ENCODE measurements at regions not wholly inside any gene's neighbourhood (a gene's known extent, or its start where the extent isn't known, plus 50 kb on each side); places are given as distances from the start of the nearest gene placed in this dataset.

GRCh38 chr16:61540216-61540615, 496.0 kb downstream of the CDH8 start:
- Histone ChIP-seq H3K27me3 (no peaks in the 10 kb centered on the region), H3K27ac (no peak overlapping the region), H3K4me1 (no peaks in the 10 kb centered on the region), H3K9me3 (no peaks in the 10 kb centered on the region), H3K36me3 (no peaks in the 10 kb centered on the region), H3K4me3 (no peak overlapping the region)
- no peak for ATAC-seq (ENCODE audit: low FRiP score in 2 of 2)
- no peak for DNase-seq
- TF ChIP-seq EP300 (IDR thresholded peaks at IDR 0.05) = no peak
- no peak for TF ChIP-seq POLR2A (IDR thresholded peaks at IDR 0.05)
- no peak for TF ChIP-seq CTCF (IDR thresholded peaks at IDR 0.05)
- no peak for TF ChIP-seq POLR2AphosphoS5 (IDR thresholded peaks at IDR 0.05)
- WGBS, 2 donors = 64 to 79% methylated on average over 3 of the region's 3 CpGs

DNA sequence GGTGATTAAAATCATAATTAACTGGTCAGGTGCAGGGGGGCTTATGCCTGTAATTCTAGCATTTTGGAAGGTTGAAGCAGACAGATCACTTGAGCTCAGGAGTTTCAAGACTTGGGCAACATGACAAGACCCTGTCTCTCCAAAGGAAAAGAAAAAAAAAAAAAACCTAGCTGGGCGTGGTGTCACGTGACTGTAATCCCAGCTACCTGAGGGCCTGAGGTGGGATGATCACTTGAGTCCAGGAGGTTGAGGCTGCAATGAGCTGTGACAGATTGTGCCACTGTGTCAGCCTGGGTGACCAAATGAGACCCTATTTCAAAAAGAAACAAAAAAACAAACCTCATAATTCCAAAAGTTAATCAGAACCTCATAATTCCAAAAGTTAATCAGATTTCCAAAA, 505.5 kb downstream of the CDH8 start:
- no peaks in the 10 kb centered on the region for H3K4me1 ChIP-seq
- no peak for TF ChIP-seq EP300 (IDR thresholded peaks at IDR 0.05)
- no peak for TF ChIP-seq POLR2AphosphoS5 (IDR thresholded peaks at IDR 0.05)
- TF ChIP-seq CTCF (IDR thresholded peaks at IDR 0.05) = no peak
- no peak for TF ChIP-seq POLR2A (IDR thresholded peaks at IDR 0.05)
- H3K27ac ChIP-seq = no peak overlapping the region
- no peaks in the 10 kb centered on the region for H3K36me3 ChIP-seq
- ATAC-seq (ENCODE audit: low FRiP score in 2 of 2) (no peak), DNase-seq (no peak)
- H3K9me3 ChIP-seq = no peaks in the 10 kb centered on the region
- H3K4me3 ChIP-seq = no peak overlapping the region
- 81 to 91% methylated on average over 2 of the region's 2 CpGs for WGBS, 2 donors
- H3K27me3 ChIP-seq = no peaks in the 10 kb centered on the region

- H3K9me3 ChIP-seq = no peaks in the 10 kb centered on the region
- 51 to 77% methylated on average over 2 of the region's 2 CpGs for WGBS, 2 donors
- no peak overlapping the region for H3K27ac ChIP-seq
- H3K36me3 ChIP-seq = no peaks in the 10 kb centered on the region
- no peaks in the 10 kb centered on the region for H3K4me1 ChIP-seq
- TF ChIP-seq CTCF (IDR thresholded peaks at IDR 0.05) (no peak), POLR2A (IDR thresholded peaks at IDR 0.05) (no peak), EP300 (IDR thresholded peaks at IDR 0.05) (no peak), POLR2AphosphoS5 (IDR thresholded peaks at IDR 0.05) (no peak)
- DNase-seq (no peak), ATAC-seq (ENCODE audit: low FRiP score in 2 of 2) (no peak)
- H3K4me3 ChIP-seq = no peak overlapping the region
- no peaks in the 10 kb centered on the region for H3K27me3 ChIP-seq
Measured at GRCh38 chr16:61500851-61501250, 535.4 kb downstream of the CDH8 start.

DNA sequence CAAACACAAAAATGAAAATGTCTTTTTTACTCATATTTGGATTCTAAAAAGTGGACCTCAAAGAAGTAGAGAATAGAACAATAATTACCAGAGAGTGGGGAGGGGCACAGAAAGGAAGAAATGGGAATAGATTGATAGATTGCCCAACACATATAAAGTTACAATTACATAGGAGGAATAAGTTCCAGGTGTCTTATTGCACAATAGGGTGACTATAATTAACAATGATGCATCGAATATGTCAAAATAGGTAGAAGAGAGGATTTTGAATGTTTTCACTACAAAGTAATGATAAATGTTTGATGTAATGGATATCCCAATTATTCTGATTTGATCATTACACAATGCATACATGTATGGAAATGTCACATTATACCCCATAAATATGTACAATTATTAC, 556.0 kb downstream of the CDH8 start:
- no peak for ATAC-seq (ENCODE audit: low FRiP score in 2 of 2)
- Histone ChIP-seq H3K27ac (no peak overlapping the region), H3K4me3 (no peak overlapping the region), H3K27me3 (no peaks in the 10 kb centered on the region), H3K9me3 (no peaks in the 10 kb centered on the region), H3K4me1 (no peaks in the 10 kb centered on the region), H3K36me3 (no peaks in the 10 kb centered on the region)
- TF ChIP-seq EP300 (IDR thresholded peaks at IDR 0.05) (no peak), POLR2A (IDR thresholded peaks at IDR 0.05) (no peak), CTCF (IDR thresholded peaks at IDR 0.05) (no peak), POLR2AphosphoS5 (IDR thresholded peaks at IDR 0.05) (no peak)
- WGBS, 2 donors = 88 to 97% methylated on average over 1 of the region's 1 CpG
- DNase-seq = no peak

DNA sequence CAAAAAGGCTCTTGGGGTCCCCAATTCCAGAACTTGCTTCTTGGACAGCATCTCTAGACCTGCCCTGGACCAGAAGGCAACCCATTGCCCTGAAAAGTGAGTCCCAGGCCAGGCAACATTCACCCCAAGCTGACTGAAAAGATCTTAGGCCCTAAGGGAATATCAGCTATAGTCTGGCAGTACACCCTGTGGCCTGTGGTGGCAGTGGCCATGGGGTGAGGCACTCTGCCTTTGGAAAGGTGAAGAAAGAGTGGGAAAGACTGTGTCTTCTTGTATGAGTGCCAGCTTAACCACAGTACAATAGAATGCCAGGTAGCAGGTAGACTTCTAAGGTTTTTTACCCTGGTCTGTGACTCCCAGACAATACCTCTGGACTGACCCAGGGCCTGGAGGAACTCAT, 564.5 kb downstream of the CDH8 start:
- TF ChIP-seq EP300 (IDR thresholded peaks at IDR 0.05) = no peak
- Histone ChIP-seq H3K27ac (no peak overlapping the region), H3K4me3 (no peak overlapping the region), H3K9me3 (peaks cover 0 to 18% (median 0%) of the 10 kb centered on the region in 4 donors), H3K27me3 (no peaks in the 10 kb centered on the region), H3K36me3 (no peaks in the 10 kb centered on the region), H3K4me1 (no peaks in the 10 kb centered on the region)
- DNase-seq = no peak
- ATAC-seq (ENCODE audit: low FRiP score in 2 of 2) = no peak

All from upper lobe of left lung (tissue), 6 donors.